Lower leg skin (tissue), 3 donors: ENCODE measurements at regions not wholly inside any gene's neighbourhood (a gene's known extent, or its start where the extent isn't known, plus 50 kb on each side); places are given as distances from the start of the nearest gene placed in this dataset.

Experiments used
- POLR2A ChIP-seq, 2 donors: fragments of 450-650 bp; IDR thresholded peaks; one replicate each; pipeline ENCODE4 v1.6.1; 2016 to 2017; ENCODE audit warnings: antibody characterized with exemption in 2 of 2, mild to moderate bottlenecking in 1 of 2, moderate library complexity in 1 of 2
- TF ChIP-seq, protein P1 (sequence below), 3 donors: fragments of 450-650 bp; IDR thresholded peaks; one replicate each; pipeline ENCODE4 v1.5.1; 2016; ENCODE audit warnings: antibody characterized with exemption in 3 of 3, mild to moderate bottlenecking in 3 of 3, moderate library complexity in 2 of 3

GRCh38 chr4:33606951-33607350 lies 2637.4 kb downstream of the ARAP2 start:
- TF ChIP-seq, protein P1, sequence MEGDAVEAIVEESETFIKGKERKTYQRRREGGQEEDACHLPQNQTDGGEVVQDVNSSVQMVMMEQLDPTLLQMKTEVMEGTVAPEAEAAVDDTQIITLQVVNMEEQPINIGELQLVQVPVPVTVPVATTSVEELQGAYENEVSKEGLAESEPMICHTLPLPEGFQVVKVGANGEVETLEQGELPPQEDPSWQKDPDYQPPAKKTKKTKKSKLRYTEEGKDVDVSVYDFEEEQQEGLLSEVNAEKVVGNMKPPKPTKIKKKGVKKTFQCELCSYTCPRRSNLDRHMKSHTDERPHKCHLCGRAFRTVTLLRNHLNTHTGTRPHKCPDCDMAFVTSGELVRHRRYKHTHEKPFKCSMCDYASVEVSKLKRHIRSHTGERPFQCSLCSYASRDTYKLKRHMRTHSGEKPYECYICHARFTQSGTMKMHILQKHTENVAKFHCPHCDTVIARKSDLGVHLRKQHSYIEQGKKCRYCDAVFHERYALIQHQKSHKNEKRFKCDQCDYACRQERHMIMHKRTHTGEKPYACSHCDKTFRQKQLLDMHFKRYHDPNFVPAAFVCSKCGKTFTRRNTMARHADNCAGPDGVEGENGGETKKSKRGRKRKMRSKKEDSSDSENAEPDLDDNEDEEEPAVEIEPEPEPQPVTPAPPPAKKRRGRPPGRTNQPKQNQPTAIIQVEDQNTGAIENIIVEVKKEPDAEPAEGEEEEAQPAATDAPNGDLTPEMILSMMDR (IDR thresholded peaks at IDR 0.05), result no peak
- TF ChIP-seq POLR2A (IDR thresholded peaks at IDR 0.05), result no peak
